NCI-H2107 treated with DMSO at 0.1 percent for 48 hours (cell line): ENCODE measurements at regions not wholly inside any gene's neighbourhood (a gene's known extent, or its start where the extent isn't known, plus 50 kb on each side); places are given as distances from the start of the nearest gene placed in this dataset.

Source experiments
- DNase-seq: peaks from one replicate; lab custom pipeline; 2025; ENCODE audit not compliant: unreplicated experiment; lab: John Stamatoyannopoulos, UW

GRCh38 chr4:175514174-175514573, 297.9 kb downstream of the GPM6A start:
- no peak for DNase-seq

- DNase-seq = no peak
Measured at GRCh38 chr4:175530655-175531054, 281.4 kb downstream of the GPM6A start.

- no peak for DNase-seq
Measured at GRCh38 chr4:175531405-175532091, 280.5 kb downstream of the GPM6A start.

- DNase-seq = no peak
Measured at GRCh38 chr4:175536852-175537453, 275.1 kb downstream of the GPM6A start.

DNA sequence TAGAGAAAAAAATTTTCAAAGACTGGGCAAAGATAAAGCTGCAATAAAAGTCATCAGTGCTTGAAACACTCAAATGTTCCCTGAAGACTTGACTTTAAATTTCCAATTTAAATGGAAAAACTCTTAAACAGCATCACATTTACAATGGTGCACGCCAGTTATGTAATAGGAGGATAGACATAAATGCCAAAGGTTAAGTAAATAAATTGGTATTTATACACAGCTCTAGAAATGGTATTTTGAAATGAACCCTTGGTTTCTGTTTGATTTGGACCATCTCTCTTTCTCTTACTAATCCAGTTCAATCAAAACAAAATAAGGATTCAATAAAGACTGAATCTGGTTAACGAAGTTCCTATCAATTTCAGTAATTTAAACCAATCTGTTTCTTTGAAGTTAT, 272.6 kb downstream of the GPM6A start:
- DNase-seq = no peak

GRCh38 chr4:175540151-175540550, 271.9 kb downstream of the GPM6A start:
- no peak for DNase-seq

- DNase-seq = no peak
Measured at GRCh38 chr4:175540732-175541131, 271.3 kb downstream of the GPM6A start.

- no peak for DNase-seq
Measured at GRCh38 chr4:175542786-175543185, 269.3 kb downstream of the GPM6A start.

GRCh38 chr4:175559126-175559525, 252.9 kb downstream of the GPM6A start:
- DNase-seq = no peak

DNA sequence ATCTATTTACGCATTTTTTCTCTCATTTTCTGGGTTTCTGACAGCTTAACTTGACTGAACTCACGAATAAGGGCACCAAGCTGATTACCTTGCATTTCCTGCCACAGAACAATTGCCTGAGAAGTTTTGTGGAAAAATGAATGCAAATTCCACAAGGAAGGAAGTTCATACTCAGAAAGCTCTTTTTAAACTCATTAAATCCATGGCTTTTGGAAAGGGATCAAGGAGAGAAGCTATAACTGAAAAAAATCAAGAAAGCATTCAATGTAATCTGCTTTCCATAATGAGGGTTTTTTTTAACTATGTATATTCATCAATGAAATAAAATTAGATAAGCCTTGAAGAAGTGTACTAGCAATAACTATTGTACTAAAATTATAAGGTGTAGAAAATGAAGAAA, 252.5 kb downstream of the GPM6A start:
- DNase-seq = no peak

DNA sequence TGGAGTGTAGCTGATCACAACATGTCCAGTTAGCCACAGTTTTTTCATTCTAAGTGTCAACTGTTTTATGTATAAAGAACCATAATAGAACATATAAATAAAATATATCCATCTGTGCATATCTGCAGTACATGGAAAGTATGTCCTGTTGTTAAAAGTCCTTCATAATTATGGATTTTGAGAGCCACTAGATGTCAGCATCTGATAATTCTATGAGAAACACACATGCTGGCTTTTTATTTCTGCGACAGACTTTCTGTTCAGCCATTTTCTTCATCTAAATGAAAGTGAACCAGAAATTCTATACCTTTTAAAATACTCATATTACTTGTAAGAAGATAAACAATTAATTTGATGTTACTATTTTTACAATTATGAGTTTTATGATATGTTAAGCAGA, 251.5 kb downstream of the GPM6A start:
- DNase-seq = no peak

GRCh38 chr4:175561696-175562095, 250.4 kb downstream of the GPM6A start:
- DNase-seq = no peak

GRCh38 chr4:175562111-175562510, 250.0 kb downstream of the GPM6A start:
- DNase-seq = no peak

DNA sequence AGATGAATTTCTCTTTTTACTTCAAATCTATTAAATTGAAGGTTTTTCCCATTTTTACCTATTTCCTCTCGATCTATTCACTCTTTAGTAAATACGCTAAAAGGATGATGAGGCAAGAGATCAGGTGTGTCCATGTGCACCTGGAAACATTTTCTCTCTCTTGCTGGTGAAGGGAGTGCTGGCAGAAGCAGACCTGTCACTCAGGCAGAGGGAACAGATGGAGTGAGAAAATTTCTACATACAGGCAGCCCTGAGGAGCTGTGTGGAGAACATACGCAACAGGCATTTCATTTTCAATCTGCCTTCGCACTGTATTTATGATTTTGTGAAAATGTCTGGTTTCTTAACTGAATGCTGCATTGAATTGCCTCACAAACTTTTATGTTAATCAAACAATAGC, 249.5 kb downstream of the GPM6A start:
- DNase-seq = no peak
